ENCODE measurements at regions not wholly inside any gene's neighbourhood (a gene's known extent, or its start where the extent isn't known, plus 50 kb on each side); places are given as distances from the start of the nearest gene placed in this dataset.

DNA sequence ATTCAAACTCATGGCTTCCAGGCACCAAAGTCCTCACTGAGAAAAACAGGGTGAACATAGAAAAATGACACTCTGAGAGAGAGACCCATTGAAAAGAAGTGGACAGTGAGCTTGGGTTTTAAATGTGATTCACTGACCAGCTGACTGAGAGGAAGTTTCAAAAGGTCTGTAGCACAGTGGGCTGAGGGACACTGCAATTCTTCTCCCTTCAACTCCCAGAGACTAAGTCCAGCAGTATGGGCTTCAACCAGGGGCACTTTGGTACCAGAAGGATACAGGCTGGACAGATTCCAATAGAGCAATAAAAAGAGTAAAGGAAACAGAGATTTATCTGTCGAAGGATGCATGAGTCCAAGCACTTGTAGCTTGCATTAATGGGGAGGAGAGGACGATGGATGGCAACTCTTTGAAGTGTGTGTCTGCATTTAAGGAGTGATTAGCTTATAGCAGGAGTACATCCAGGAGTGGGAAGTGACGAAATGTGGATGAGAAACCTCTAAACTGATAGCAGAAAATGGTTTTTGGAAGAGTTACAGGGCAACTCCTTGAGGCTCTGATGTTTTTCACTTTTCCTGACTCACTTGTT, 117.0 kb upstream of the ANKRD55 start:
- TF ChIP-seq, protein P1, sequence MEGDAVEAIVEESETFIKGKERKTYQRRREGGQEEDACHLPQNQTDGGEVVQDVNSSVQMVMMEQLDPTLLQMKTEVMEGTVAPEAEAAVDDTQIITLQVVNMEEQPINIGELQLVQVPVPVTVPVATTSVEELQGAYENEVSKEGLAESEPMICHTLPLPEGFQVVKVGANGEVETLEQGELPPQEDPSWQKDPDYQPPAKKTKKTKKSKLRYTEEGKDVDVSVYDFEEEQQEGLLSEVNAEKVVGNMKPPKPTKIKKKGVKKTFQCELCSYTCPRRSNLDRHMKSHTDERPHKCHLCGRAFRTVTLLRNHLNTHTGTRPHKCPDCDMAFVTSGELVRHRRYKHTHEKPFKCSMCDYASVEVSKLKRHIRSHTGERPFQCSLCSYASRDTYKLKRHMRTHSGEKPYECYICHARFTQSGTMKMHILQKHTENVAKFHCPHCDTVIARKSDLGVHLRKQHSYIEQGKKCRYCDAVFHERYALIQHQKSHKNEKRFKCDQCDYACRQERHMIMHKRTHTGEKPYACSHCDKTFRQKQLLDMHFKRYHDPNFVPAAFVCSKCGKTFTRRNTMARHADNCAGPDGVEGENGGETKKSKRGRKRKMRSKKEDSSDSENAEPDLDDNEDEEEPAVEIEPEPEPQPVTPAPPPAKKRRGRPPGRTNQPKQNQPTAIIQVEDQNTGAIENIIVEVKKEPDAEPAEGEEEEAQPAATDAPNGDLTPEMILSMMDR (IDR thresholded peaks at IDR 0.05; ENCODE audit: insufficient read depth, low read length): no peak
- no peak for TF ChIP-seq POLR2AphosphoS5 (IDR thresholded peaks at IDR 0.05; ENCODE audit: low read depth)
- TF ChIP-seq GABPA (IDR thresholded peaks at IDR 0.05; ENCODE audit: low read depth): no peak
- TF ChIP-seq SPI1 (IDR thresholded peaks at IDR 0.05; ENCODE audit: borderline replicate concordance, low read depth): no peak
- TF ChIP-seq, protein P2, sequence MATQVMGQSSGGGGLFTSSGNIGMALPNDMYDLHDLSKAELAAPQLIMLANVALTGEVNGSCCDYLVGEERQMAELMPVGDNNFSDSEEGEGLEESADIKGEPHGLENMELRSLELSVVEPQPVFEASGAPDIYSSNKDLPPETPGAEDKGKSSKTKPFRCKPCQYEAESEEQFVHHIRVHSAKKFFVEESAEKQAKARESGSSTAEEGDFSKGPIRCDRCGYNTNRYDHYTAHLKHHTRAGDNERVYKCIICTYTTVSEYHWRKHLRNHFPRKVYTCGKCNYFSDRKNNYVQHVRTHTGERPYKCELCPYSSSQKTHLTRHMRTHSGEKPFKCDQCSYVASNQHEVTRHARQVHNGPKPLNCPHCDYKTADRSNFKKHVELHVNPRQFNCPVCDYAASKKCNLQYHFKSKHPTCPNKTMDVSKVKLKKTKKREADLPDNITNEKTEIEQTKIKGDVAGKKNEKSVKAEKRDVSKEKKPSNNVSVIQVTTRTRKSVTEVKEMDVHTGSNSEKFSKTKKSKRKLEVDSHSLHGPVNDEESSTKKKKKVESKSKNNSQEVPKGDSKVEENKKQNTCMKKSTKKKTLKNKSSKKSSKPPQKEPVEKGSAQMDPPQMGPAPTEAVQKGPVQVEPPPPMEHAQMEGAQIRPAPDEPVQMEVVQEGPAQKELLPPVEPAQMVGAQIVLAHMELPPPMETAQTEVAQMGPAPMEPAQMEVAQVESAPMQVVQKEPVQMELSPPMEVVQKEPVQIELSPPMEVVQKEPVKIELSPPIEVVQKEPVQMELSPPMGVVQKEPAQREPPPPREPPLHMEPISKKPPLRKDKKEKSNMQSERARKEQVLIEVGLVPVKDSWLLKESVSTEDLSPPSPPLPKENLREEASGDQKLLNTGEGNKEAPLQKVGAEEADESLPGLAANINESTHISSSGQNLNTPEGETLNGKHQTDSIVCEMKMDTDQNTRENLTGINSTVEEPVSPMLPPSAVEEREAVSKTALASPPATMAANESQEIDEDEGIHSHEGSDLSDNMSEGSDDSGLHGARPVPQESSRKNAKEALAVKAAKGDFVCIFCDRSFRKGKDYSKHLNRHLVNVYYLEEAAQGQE (IDR thresholded peaks at IDR 0.05; ENCODE audit: insufficient replicate concordance, low read depth): no peak

Measured in HL-60 (cell line).